Thymus (tissue), 11 donors: ENCODE measurements at regions not wholly inside any gene's neighbourhood (a gene's known extent, or its start where the extent isn't known, plus 50 kb on each side); places are given as distances from the start of the nearest gene placed in this dataset.

Experiments
- DNase-seq, 9 donors: peaks; one replicate each; pipeline ENCODE4 v3.0.0-alpha.2; 2013; ENCODE audit warnings: low spot score in 9 of 9, low read depth in 6 of 9, missing footprints in 1 of 9
- H3K27ac ChIP-seq, 2 donors: one replicate each; pipeline ENCODE4 v1.5.1; 2013; ENCODE audit warnings: control low read depth in 1 of 2, low read depth in 1 of 2, low read length in 1 of 2, mild to moderate bottlenecking in 1 of 2, moderate library complexity in 1 of 2
- H3K27me3 ChIP-seq, 2 donors: one replicate each; pipeline ENCODE4 v1.5.1; 2013; ENCODE audit warnings: low read length in 1 of 2; ENCODE audit not compliant: control insufficient read depth in 2 of 2, insufficient read depth in 1 of 2
- H3K36me3 ChIP-seq, 2 donors: one replicate each; pipeline ENCODE4 v1.5.1; 2013; ENCODE audit warnings: low read length in 1 of 2, mild to moderate bottlenecking in 1 of 2, moderate library complexity in 1 of 2; ENCODE audit not compliant: control insufficient read depth in 2 of 2, insufficient read depth in 2 of 2
- H3K4me1 ChIP-seq, 2 donors: one replicate each; pipeline ENCODE4 v1.5.1; 2013; ENCODE audit warnings: low read length in 2 of 2; ENCODE audit not compliant: control insufficient read depth in 2 of 2, insufficient read depth in 2 of 2
- H3K4me3 ChIP-seq, 2 donors: one replicate each; pipeline ENCODE4 v1.5.1; 2013; ENCODE audit warnings: low read length in 2 of 2, control low read depth in 1 of 2, mild to moderate bottlenecking in 1 of 2
- H3K9me3 ChIP-seq, 2 donors: one replicate each; pipeline ENCODE4 v1.5.1; 2013; ENCODE audit warnings: low read length in 1 of 2, mild to moderate bottlenecking in 1 of 2; ENCODE audit not compliant: control insufficient read depth in 2 of 2, insufficient read depth in 1 of 2
- WGBS: extraction: QIAGEN DNeasy Blood & Tissue Kit; methylation state at CpG from one replicate; pipeline ENCODE4 v1.1.7; 2013; 5-methylcytosine and 5-hydroxymethylcytosine counted together
- donor health status: healthy.

GRCh38 chr14:101055106-101055662, 151.7 kb upstream of the RTL1 start:
- H3K4me3 ChIP-seq = no peak overlapping the region
- 97% methylated on average over 15 of the region's 15 CpGs for WGBS
- DNase-seq = no peak
- H3K9me3 ChIP-seq = peaks cover 0 to 9% of the 10 kb centered on the region in 2 donors
- H3K27ac ChIP-seq = no peak overlapping the region
- no peaks in the 10 kb centered on the region for H3K36me3 ChIP-seq
- no peaks in the 10 kb centered on the region for H3K27me3 ChIP-seq
- H3K4me1 ChIP-seq = no peaks in the 10 kb centered on the region

- 96% methylated on average over 12 of the region's 12 CpGs for WGBS
- no peak overlapping the region for H3K27ac ChIP-seq
- peaks cover 0 to 9% of the 10 kb centered on the region in 2 donors for H3K9me3 ChIP-seq
- H3K27me3 ChIP-seq = no peaks in the 10 kb centered on the region
- no peaks in the 10 kb centered on the region for H3K4me1 ChIP-seq
- no peaks in the 10 kb centered on the region for H3K36me3 ChIP-seq
- no peak overlapping the region for H3K4me3 ChIP-seq
- DNase-seq = no peak
Measured at GRCh38 chr14:101055776-101056374, 152.4 kb upstream of the RTL1 start.

GRCh38 chr14:101056446-101056845, 152.9 kb upstream of the RTL1 start:
- WGBS = 83% methylated on average over 2 of the region's 2 CpGs

GRCh38 chr14:101057394-101057793, 153.9 kb upstream of the RTL1 start:
- Histone ChIP-seq H3K9me3 (peaks cover 0 to 5% of the 10 kb centered on the region in 2 donors), H3K36me3 (no peaks in the 10 kb centered on the region), H3K4me1 (no peaks in the 10 kb centered on the region), H3K4me3 (no peak overlapping the region), H3K27me3 (no peaks in the 10 kb centered on the region), H3K27ac (no peak overlapping the region)
- no peak for DNase-seq
- 84% methylated on average over 3 of the region's 3 CpGs for WGBS

More at GRCh38 chr14:101056446-101056845, 152.9 kb upstream of the RTL1 start:
- Histone ChIP-seq H3K4me1 (no peaks in the 10 kb centered on the region), H3K27ac (no peak overlapping the region), H3K4me3 (no peak overlapping the region), H3K36me3 (no peaks in the 10 kb centered on the region), H3K9me3 (peaks cover 0 to 9% of the 10 kb centered on the region in 2 donors), H3K27me3 (no peaks in the 10 kb centered on the region)
- DNase-seq = no peak

GRCh38 chr14:101058571-101058970, 155.0 kb upstream of the RTL1 start:
- whole genome bisulfite sequencing = 91% methylated on average over 3 of the region's 3 CpGs
- no peak overlapping the region for H3K4me3 ChIP-seq
- H3K27ac ChIP-seq = no peak overlapping the region
- peaks cover 0 to 5% of the 10 kb centered on the region in 2 donors for H3K9me3 ChIP-seq
- H3K4me1 ChIP-seq = no peaks in the 10 kb centered on the region
- DNase-seq = no peak
- no peaks in the 10 kb centered on the region for H3K27me3 ChIP-seq
- H3K36me3 ChIP-seq = no peaks in the 10 kb centered on the region

- Histone ChIP-seq H3K36me3 (no peaks in the 10 kb centered on the region), H3K4me3 (no peak overlapping the region), H3K27ac (no peak overlapping the region), H3K4me1 (no peaks in the 10 kb centered on the region), H3K9me3 (no peaks in the 10 kb centered on the region), H3K27me3 (no peaks in the 10 kb centered on the region)
- WGBS = 97% methylated on average over 19 of the region's 19 CpGs
- no peak for DNase-seq
Measured at GRCh38 chr14:101060171-101060601, 156.7 kb upstream of the RTL1 start.

- no peak for DNase-seq
Measured at GRCh38 chr14:101061411-101062064, 158.0 kb upstream of the RTL1 start.

GRCh38 chr14:101062065-101062450, 158.5 kb upstream of the RTL1 start:
- DNase-seq = no peak
- WGBS = 96% methylated on average over 19 of the region's 19 CpGs

More at GRCh38 chr14:101061411-101062064, 158.0 kb upstream of the RTL1 start:
- Histone ChIP-seq H3K4me1 (no peaks in the 10 kb centered on the region), H3K27ac (no peak overlapping the region), H3K36me3 (no peaks in the 10 kb centered on the region), H3K4me3 (no peak overlapping the region), H3K9me3 (peaks cover 0 to 2% of the 10 kb centered on the region in 2 donors), H3K27me3 (no peaks in the 10 kb centered on the region)
- 97% methylated on average over 18 of the region's 18 CpGs for WGBS

GRCh38 chr14:101062601-101063000, 159.1 kb upstream of the RTL1 start:
- DNase-seq = no peak
- Histone ChIP-seq H3K9me3 (peaks cover 0 to 2% of the 10 kb centered on the region in 2 donors), H3K36me3 (no peaks in the 10 kb centered on the region), H3K27me3 (no peaks in the 10 kb centered on the region), H3K4me1 (no peaks in the 10 kb centered on the region), H3K27ac (no peak overlapping the region), H3K4me3 (no peak overlapping the region)
- 94% methylated on average over 7 of the region's 7 CpGs for WGBS

More at GRCh38 chr14:101062065-101062450, 158.5 kb upstream of the RTL1 start:
- Histone ChIP-seq H3K27me3 (no peaks in the 10 kb centered on the region), H3K36me3 (no peaks in the 10 kb centered on the region), H3K27ac (no peak overlapping the region), H3K9me3 (peaks cover 0 to 2% of the 10 kb centered on the region in 2 donors), H3K4me3 (no peak overlapping the region), H3K4me1 (no peaks in the 10 kb centered on the region)
